DND-41 (cell line): ENCODE measurements at regions not wholly inside any gene's neighbourhood (a gene's known extent, or its start where the extent isn't known, plus 50 kb on each side); places are given as distances from the start of the nearest gene placed in this dataset.

Experiments
- ATAC-seq: fragments of 200-7000 bp; cut with Tn5 transposase; 3 replicates; pipeline ENCODE4 v1.9.1; 2021; ENCODE audit warnings: low read depth; ENCODE audit not compliant: insufficient read depth
- DNase-seq: peaks from one replicate; pipeline ENCODE4 v3.0.0-alpha.2; 2020
- H2AFZ ChIP-seq: 2 replicates; pipeline ENCODE4 v1.6.0; 2012; ENCODE audit warnings: low read depth, low read length
- H3K27ac ChIP-seq: 2 replicates; pipeline ENCODE4 v1.5.1; 2012; ENCODE audit warnings: low read length, inconsistent platforms
- H3K27me3 ChIP-seq: fragments of 200-600 bp; sonication (generic); 2 replicates; pipeline ENCODE4 v1.6.0; 2012; ENCODE audit warnings: low read length, mild to moderate bottlenecking, inconsistent platforms; ENCODE audit not compliant: insufficient read depth, poor library complexity
- H3K36me3 ChIP-seq: 2 replicates; pipeline ENCODE4 v1.5.1; 2012; ENCODE audit warnings: low read length, inconsistent platforms; ENCODE audit not compliant: insufficient read depth
- H3K4me1 ChIP-seq: 2 replicates; pipeline ENCODE4 v1.5.1; 2012; ENCODE audit warnings: mild to moderate bottlenecking, low read length; ENCODE audit not compliant: insufficient read depth
- H3K4me2 ChIP-seq: 2 replicates; pipeline ENCODE4 v1.6.0; 2012; ENCODE audit warnings: mild to moderate bottlenecking, moderate library complexity, low read length, inconsistent platforms; ENCODE audit not compliant: insufficient read depth
- H3K4me3 ChIP-seq, 2 experiments: fragments of 200-600 bp in 1 of 2; shearing (Covaris generic) in 1 of 2; 2 replicates each; pipeline ENCODE4 v1.5.1; 2012 to 2016; ENCODE audit warnings: inconsistent platforms in 2 of 2, low read length in 2 of 2, mild to moderate bottlenecking in 2 of 2, low read depth in 1 of 2, moderate library complexity in 1 of 2
- H3K79me2 ChIP-seq: 2 replicates; pipeline ENCODE4 v1.6.0; 2012; ENCODE audit warnings: low read length, inconsistent platforms; ENCODE audit not compliant: insufficient read depth
- H3K9ac ChIP-seq: 2 replicates; pipeline ENCODE4 v1.6.0; 2012; ENCODE audit warnings: low read depth, mild to moderate bottlenecking, inconsistent platforms, low read length, moderate library complexity
- H3K9me3 ChIP-seq: 2 replicates; pipeline ENCODE4 v1.5.1; 2012; ENCODE audit warnings: low read length, moderate library complexity, mild to moderate bottlenecking, inconsistent platforms; ENCODE audit not compliant: insufficient read depth, severe bottlenecking
- H4K20me1 ChIP-seq: 2 replicates; pipeline ENCODE4 v1.6.0; 2012; ENCODE audit warnings: low read length; ENCODE audit not compliant: insufficient read depth
- CTCF ChIP-seq: IDR thresholded peaks from 2 replicates; pipeline ENCODE4 v1.5.1; 2012; ENCODE audit warnings: borderline replicate concordance, low read length, moderate library complexity, mild to moderate bottlenecking; ENCODE audit not compliant: poor library complexity, severe bottlenecking; ENCODE audit errors: extremely low read depth
- EZH2 ChIP-seq: IDR thresholded peaks from 3 replicates; pipeline ENCODE4 v1.6.1; 2012; ENCODE audit warnings: borderline replicate concordance, low read depth, mild to moderate bottlenecking, moderate library complexity, low read length, inconsistent platforms; ENCODE audit not compliant: severe bottlenecking

- Histone ChIP-seq H3K36me3 (no peaks in the 10 kb centered on the region), H3K27ac (no peak overlapping the region), H3K4me3 (no peak overlapping the region), H3K27me3 (no peaks in the 10 kb centered on the region), H3K9me3 (no peaks in the 10 kb centered on the region), H3K79me2 (no peaks in the 10 kb centered on the region), H3K4me1 (no peaks in the 10 kb centered on the region), H4K20me1 (no peaks in the 10 kb centered on the region), H2AFZ (no peak overlapping the region), H3K9ac (no peak overlapping the region), H3K4me2 (no peak overlapping the region)
- TF ChIP-seq EZH2 (no peak), CTCF (no peak)
- DNase-seq (no peak), ATAC-seq (no peak)
Measured at GRCh38 chr12:107226126-107226525, 132.8 kb upstream of the CRY1 start.

- no peaks in the 10 kb centered on the region for H3K79me2 ChIP-seq
- H3K4me2 ChIP-seq = no peak overlapping the region
Measured at GRCh38 chr12:107228076-107228475, 134.7 kb upstream of the CRY1 start.

GRCh38 chr12:107229827-107230226, 136.5 kb upstream of the CRY1 start:
- Histone ChIP-seq H2AFZ (no peak overlapping the region), H4K20me1 (no peaks in the 10 kb centered on the region), H3K27me3 (no peaks in the 10 kb centered on the region), H3K79me2 (no peaks in the 10 kb centered on the region), H3K27ac (no peak overlapping the region), H3K9ac (no peak overlapping the region), H3K9me3 (no peaks in the 10 kb centered on the region), H3K4me3 (no peak overlapping the region), H3K4me1 (no peaks in the 10 kb centered on the region), H3K4me2 (no peak overlapping the region), H3K36me3 (no peaks in the 10 kb centered on the region)
- DNase-seq = no peak
- TF ChIP-seq EZH2 = no peak
- TF ChIP-seq CTCF = no peak
- ATAC-seq = no peak

More at GRCh38 chr12:107228076-107228475, 134.7 kb upstream of the CRY1 start:
- Histone ChIP-seq H4K20me1 (no peaks in the 10 kb centered on the region), H3K27me3 (no peaks in the 10 kb centered on the region), H3K4me3 (no peak overlapping the region), H2AFZ (no peak overlapping the region), H3K9me3 (no peaks in the 10 kb centered on the region), H3K36me3 (no peaks in the 10 kb centered on the region), H3K4me1 (no peaks in the 10 kb centered on the region), H3K27ac (no peak overlapping the region), H3K9ac (no peak overlapping the region)
- ATAC-seq = no peak
- no peak for TF ChIP-seq CTCF
- no peak for TF ChIP-seq EZH2
- no peak for DNase-seq

- H3K4me1 ChIP-seq = no peaks in the 10 kb centered on the region
- no peaks in the 10 kb centered on the region for H3K79me2 ChIP-seq
- no peak overlapping the region for H3K4me3 ChIP-seq
- DNase-seq (no peak), ATAC-seq (no peak)
- no peak overlapping the region for H3K9ac ChIP-seq
- H3K27ac ChIP-seq = no peak overlapping the region
- no peak overlapping the region for H3K4me2 ChIP-seq
- TF ChIP-seq EZH2 (no peak), CTCF (no peak)
- no peak overlapping the region for H2AFZ ChIP-seq
- no peaks in the 10 kb centered on the region for H4K20me1 ChIP-seq
- H3K9me3 ChIP-seq = no peaks in the 10 kb centered on the region
- H3K36me3 ChIP-seq = no peaks in the 10 kb centered on the region
- H3K27me3 ChIP-seq = peaks cover 7% of the 10 kb centered on the region
Measured at GRCh38 chr12:107231303-107231702, 138.0 kb upstream of the CRY1 start.
